ENCODE measurements at regions not wholly inside any gene's neighbourhood (a gene's known extent, or its start where the extent isn't known, plus 50 kb on each side); places are given as distances from the start of the nearest gene placed in this dataset.

- Histone ChIP-seq H3K79me2 (ENCODE audit: insufficient read depth, low read length) (no peaks in the 10 kb centered on the region), H3K4me2 (ENCODE audit: low read depth, low read length, poor library complexity, severe bottlenecking) (no peak overlapping the region), H3K9me3 (ENCODE audit: insufficient read depth, low read depth, low read length) (0 out of 2 replicates have a peak, but pooled peaks cover 2% of the 10 kb centered on the region), H3K4me3 (ENCODE audit: low read length, poor library complexity, severe bottlenecking) (no peak overlapping the region), H4K20me1 (ENCODE audit: insufficient read depth, low read length, poor library complexity, severe bottlenecking) (no peaks in the 10 kb centered on the region), H3K27me3 (ENCODE audit: insufficient read depth, low read length, poor library complexity, severe bottlenecking) (no peaks in the 10 kb centered on the region), H3K9me2 (replicated peaks; ENCODE audit: low read depth, low read length) (no peaks in the 10 kb centered on the region), H3K36me3 (ENCODE audit: insufficient read depth, low read length) (no peaks in the 10 kb centered on the region), H3K9ac (ENCODE audit: low read depth, low read length, poor library complexity, severe bottlenecking) (no peak overlapping the region), H2AFZ (ENCODE audit: low read length) (no peak overlapping the region), H3F3A (ENCODE audit: low read depth) (no peaks in the 10 kb centered on the region), H3K4me1 (ENCODE audit: insufficient read depth, low read length, poor library complexity, severe bottlenecking) (no peaks in the 10 kb centered on the region)
- TF ChIP-seq CTCF (conservative IDR thresholded peaks at IDR 0.05; ENCODE audit: low read length) = no peak
- no peak for TF ChIP-seq EZH2phosphoT487 (IDR thresholded peaks at IDR 0.05; ENCODE audit: borderline replicate concordance)
These were observed 655.1 kb downstream of the INHBA start for GRCh38 chr7:41047789-41048191.

- Histone ChIP-seq H4K20me1 (ENCODE audit: insufficient read depth, low read length, poor library complexity, severe bottlenecking) (no peaks in the 10 kb centered on the region), H3K27me3 (ENCODE audit: insufficient read depth, low read length, poor library complexity, severe bottlenecking) (no peaks in the 10 kb centered on the region), H3K9me3 (ENCODE audit: insufficient read depth, low read depth, low read length) (0 out of 2 replicates have a peak, but pooled peaks cover 2% of the 10 kb centered on the region), H2AFZ (ENCODE audit: low read length) (no peak overlapping the region), H3K4me3 (ENCODE audit: low read length, poor library complexity, severe bottlenecking) (no peak overlapping the region), H3K79me2 (ENCODE audit: insufficient read depth, low read length) (no peaks in the 10 kb centered on the region), H3F3A (ENCODE audit: low read depth) (no peaks in the 10 kb centered on the region), H3K4me2 (ENCODE audit: low read depth, low read length, poor library complexity, severe bottlenecking) (no peak overlapping the region), H3K36me3 (ENCODE audit: insufficient read depth, low read length) (no peaks in the 10 kb centered on the region), H3K4me1 (ENCODE audit: insufficient read depth, low read length, poor library complexity, severe bottlenecking) (no peaks in the 10 kb centered on the region), H3K9ac (ENCODE audit: low read depth, low read length, poor library complexity, severe bottlenecking) (no peak overlapping the region), H3K9me2 (replicated peaks; ENCODE audit: low read depth, low read length) (no peaks in the 10 kb centered on the region)
- no peak for TF ChIP-seq EZH2phosphoT487 (IDR thresholded peaks at IDR 0.05; ENCODE audit: borderline replicate concordance)
These were observed 655.7 kb downstream of the INHBA start for GRCh38 chr7:41047211-41047610.

- no peaks in the 10 kb centered on the region for H3K9me2 ChIP-seq (replicated peaks; ENCODE audit: low read depth, low read length)
- no peaks in the 10 kb centered on the region for H3F3A ChIP-seq (ENCODE audit: low read depth)
- H2AFZ ChIP-seq (ENCODE audit: low read length) = no peak overlapping the region
- H3K36me3 ChIP-seq (ENCODE audit: insufficient read depth, low read length) = no peaks in the 10 kb centered on the region
- H3K9ac ChIP-seq (ENCODE audit: low read depth, low read length, poor library complexity, severe bottlenecking) = no peak overlapping the region
- no peaks in the 10 kb centered on the region for H4K20me1 ChIP-seq (ENCODE audit: insufficient read depth, low read length, poor library complexity, severe bottlenecking)
- H3K4me3 ChIP-seq (ENCODE audit: low read length, poor library complexity, severe bottlenecking) = no peak overlapping the region
- H3K79me2 ChIP-seq (ENCODE audit: insufficient read depth, low read length) = no peaks in the 10 kb centered on the region
- H3K4me1 ChIP-seq (ENCODE audit: insufficient read depth, low read length, poor library complexity, severe bottlenecking) = no peaks in the 10 kb centered on the region
- H3K4me2 ChIP-seq (ENCODE audit: low read depth, low read length, poor library complexity, severe bottlenecking) = no peak overlapping the region
- H3K9me3 ChIP-seq (ENCODE audit: insufficient read depth, low read depth, low read length) = 0 out of 2 replicates have a peak, but pooled peaks cover 2% of the 10 kb centered on the region
- TF ChIP-seq EZH2phosphoT487 (IDR thresholded peaks at IDR 0.05; ENCODE audit: borderline replicate concordance) = no peak
- no peak for TF ChIP-seq CTCF (conservative IDR thresholded peaks at IDR 0.05; ENCODE audit: low read length)
- H3K27me3 ChIP-seq (ENCODE audit: insufficient read depth, low read length, poor library complexity, severe bottlenecking) = no peaks in the 10 kb centered on the region
These were observed 656.1 kb downstream of the INHBA start for GRCh38 chr7:41046776-41047175.

GRCh38 chr7:41046221-41046761, 656.6 kb downstream of the INHBA start:
- Histone ChIP-seq H3F3A (ENCODE audit: low read depth) (no peaks in the 10 kb centered on the region), H3K27me3 (ENCODE audit: insufficient read depth, low read length, poor library complexity, severe bottlenecking) (no peaks in the 10 kb centered on the region), H4K20me1 (ENCODE audit: insufficient read depth, low read length, poor library complexity, severe bottlenecking) (no peaks in the 10 kb centered on the region), H3K79me2 (ENCODE audit: insufficient read depth, low read length) (no peaks in the 10 kb centered on the region), H3K4me2 (ENCODE audit: low read depth, low read length, poor library complexity, severe bottlenecking) (no peak overlapping the region), H3K4me1 (ENCODE audit: insufficient read depth, low read length, poor library complexity, severe bottlenecking) (no peaks in the 10 kb centered on the region), H3K9me2 (replicated peaks; ENCODE audit: low read depth, low read length) (no peaks in the 10 kb centered on the region), H3K9ac (ENCODE audit: low read depth, low read length, poor library complexity, severe bottlenecking) (no peak overlapping the region), H3K36me3 (ENCODE audit: insufficient read depth, low read length) (no peaks in the 10 kb centered on the region), H3K4me3 (ENCODE audit: low read length, poor library complexity, severe bottlenecking) (no peak overlapping the region), H2AFZ (ENCODE audit: low read length) (no peak overlapping the region), H3K9me3 (ENCODE audit: insufficient read depth, low read depth, low read length) (0 out of 2 replicates have a peak, but pooled peaks cover 2% of the 10 kb centered on the region)
- TF ChIP-seq EZH2phosphoT487 (IDR thresholded peaks at IDR 0.05; ENCODE audit: borderline replicate concordance) = no peak
- no peak for TF ChIP-seq CTCF (conservative IDR thresholded peaks at IDR 0.05; ENCODE audit: low read length)
